SK-N-SH (cell line): ENCODE measurements at regions not wholly inside any gene's neighbourhood (a gene's known extent, or its start where the extent isn't known, plus 50 kb on each side); places are given as distances from the start of the nearest gene placed in this dataset.

Experiments used
- CTCF ChIA-PET: fragments of 300-600, 350-600 bp; formaldehyde crosslinking; extraction: SDS; loops from one replicate; lab custom pipeline; 2021; lab: Yijun Ruan, JAX
- POLR2A ChIA-PET: fragments of 350-600 bp; sonication (Branson Sonifier 250); formaldehyde crosslinking; extraction: SDS; loops from one replicate; lab custom pipeline; 2020; ENCODE audit warnings: antibody characterized with exemption, inconsistent platforms; lab: Yijun Ruan, JAX
- DNase-seq: peaks from one replicate; pipeline ENCODE4 v3.0.0; 2012
- H2AFZ ChIP-seq: fragments of 200-600 bp; sonication (generic); 2 replicates; pipeline ENCODE4 v1.8.1; 2016; ENCODE audit warnings: antibody characterized with exemption, mild to moderate bottlenecking, low read depth
- H3F3A ChIP-seq: fragments of 200-600 bp; sonication (generic); replicated peaks from 2 replicates; pipeline ENCODE3; 2016; ENCODE audit warnings: antibody characterized with exemption, mild to moderate bottlenecking; ENCODE audit not compliant: insufficient read depth
- H3K27ac ChIP-seq, 2 experiments: fragments of 200-500 bp in 1 of 2; fragments of 200-600 bp in 1 of 2; sonication (Bioruptor generic) in 1 of 2; sonication (generic), shearing (Covaris generic) in 1 of 2; 2 replicates each; pipeline versions ENCODE4 v1.5.1 to v1.6.1; 2014 to 2016; ENCODE audit warnings: low read depth in 2 of 2, inconsistent platforms in 1 of 2, low read length in 1 of 2, mild to moderate bottlenecking in 1 of 2, mixed read lengths in 1 of 2
- H3K27me3 ChIP-seq: fragments of 200-600 bp; sonication (generic), shearing (Covaris generic); 2 replicates; pipeline ENCODE4 v1.6.1; 2016; ENCODE audit warnings: mixed run types; ENCODE audit not compliant: insufficient read depth
- H3K36me3 ChIP-seq, 2 experiments: fragments of 200-500 bp in 1 of 2; fragments of 200-600 bp in 1 of 2; sonication (Bioruptor generic) in 1 of 2; sonication (generic) in 1 of 2; replicated peaks in 1 of 2; 2 replicates each; pipeline versions ENCODE3 to v1.5.1; 2014 to 2016; ENCODE audit warnings: low read length in 1 of 2, mild to moderate bottlenecking in 1 of 2; ENCODE audit not compliant: insufficient read depth in 2 of 2, control insufficient read depth in 1 of 2
- H3K4me1 ChIP-seq, 2 experiments: fragments of 200-500 bp in 1 of 2; fragments of 200-600 bp in 1 of 2; sonication (Bioruptor generic) in 1 of 2; sonication (generic), shearing (Covaris generic) in 1 of 2; 2 replicates each; pipeline versions ENCODE4 v1.5.1 to v1.6.1; 2014 to 2016; ENCODE audit warnings: low read depth in 1 of 2, low read length in 1 of 2, mixed run types in 1 of 2; ENCODE audit not compliant: insufficient read depth in 2 of 2, control insufficient read depth in 1 of 2
- H3K4me2 ChIP-seq: fragments of 200-600 bp; sonication (generic), shearing (Covaris generic); 2 replicates; pipeline ENCODE4 v1.6.1; 2017; ENCODE audit warnings: mixed run types
- H3K4me3 ChIP-seq, 2 experiments: fragments of 200-500 bp in 1 of 2; fragments of 200-600 bp in 1 of 2; sonication (Bioruptor generic) in 1 of 2; sonication (generic), shearing (Covaris generic) in 1 of 2; 2 replicates each; pipeline versions ENCODE4 v1.5.1 to v1.8.1; 2014 to 2016; ENCODE audit warnings: low read depth in 2 of 2, inconsistent platforms in 1 of 2, low read length in 1 of 2, mild to moderate bottlenecking in 1 of 2, mixed read lengths in 1 of 2, moderate library complexity in 1 of 2
- H3K79me2 ChIP-seq: fragments of 200-600 bp; sonication (generic); 2 replicates; pipeline ENCODE4 v1.8.1; 2017; ENCODE audit warnings: mild to moderate bottlenecking; ENCODE audit not compliant: insufficient read depth
- H3K9ac ChIP-seq: fragments of 200-600 bp; sonication (generic); 2 replicates; pipeline ENCODE4 v1.6.1; 2017; ENCODE audit warnings: mixed run types
- H3K9me2 ChIP-seq: fragments of 200-600 bp; sonication (generic); 2 replicates; pipeline ENCODE4 v1.6.1; 2017; ENCODE audit warnings: mixed run types
- H3K9me3 ChIP-seq: fragments of 200-600 bp; sonication (generic); 2 replicates; pipeline ENCODE4 v1.6.1; 2017; ENCODE audit warnings: mixed run types, mild to moderate bottlenecking, moderate library complexity
- H4K20me1 ChIP-seq: fragments of 200-600 bp; sonication (generic); 2 replicates; pipeline ENCODE4 v1.6.1; 2017; ENCODE audit warnings: mild to moderate bottlenecking, mixed run types; ENCODE audit not compliant: insufficient read depth
- CHD2 ChIP-seq: fragments of 150-350 bp; IDR thresholded peaks from 2 replicates; pipeline ENCODE4 v1.6.1; 2018; ENCODE audit warnings: low read length; ENCODE audit not compliant: partially characterized antibody
- EZH2phosphoT487 ChIP-seq: fragments of 200-600 bp; sonication (generic); IDR thresholded peaks from 2 replicates; pipeline ENCODE4 v1.6.1; 2017; ENCODE audit warnings: low read depth, mixed run types, mild to moderate bottlenecking, antibody characterized with exemption, moderate library complexity, borderline replicate concordance
- FOXJ3 ChIP-seq: sonication (generic); formaldehyde crosslinking; IDR thresholded peaks from 2 replicates; pipeline ENCODE4 v1.5.1; 2020; ENCODE audit warnings: mild to moderate bottlenecking, missing genetic modification reagents
- GATA2 ChIP-seq: sonication (generic); formaldehyde crosslinking; IDR thresholded peaks from 2 replicates; pipeline ENCODE4 v1.5.0; 2020; ENCODE audit warnings: mild to moderate bottlenecking, missing genetic modification reagents
- JUND ChIP-seq: IDR thresholded peaks from 2 replicates; pipeline ENCODE4 v1.4.0; 2012
- MEF2A ChIP-seq: IDR thresholded peaks from 2 replicates; pipeline ENCODE4 v1.4.0; 2012; ENCODE audit warnings: low read depth, borderline replicate concordance
- POLR2AphosphoS5 ChIP-seq: IDR thresholded peaks from 2 replicates; pipeline ENCODE4 v1.6.1; 2012; ENCODE audit warnings: low read depth, low read length
- RAD21 ChIP-seq: IDR thresholded peaks from 2 replicates; pipeline ENCODE4 v1.6.1; 2012; ENCODE audit warnings: mild to moderate bottlenecking, low read length
- RCOR1 ChIP-seq: fragments of 150-350 bp; IDR thresholded peaks from 2 replicates; pipeline ENCODE4 v1.6.1; 2017; ENCODE audit warnings: antibody characterized with exemption, low read length
- RFX5 ChIP-seq: IDR thresholded peaks from 2 replicates; pipeline ENCODE4 v1.6.1; 2012; ENCODE audit warnings: mild to moderate bottlenecking, improper control_type of control experiment, low read length
- SMC3 ChIP-seq: IDR thresholded peaks from 2 replicates; pipeline ENCODE4 v1.6.1; 2012; ENCODE audit warnings: low read depth, low read length, improper control_type of control experiment
- TAF1 ChIP-seq: IDR thresholded peaks from 2 replicates; pipeline ENCODE4 v1.6.1; 2012; ENCODE audit warnings: low read depth, mild to moderate bottlenecking, low read length, moderate library complexity, borderline replicate concordance
- TEAD4 ChIP-seq: IDR thresholded peaks from 2 replicates; pipeline ENCODE4 v1.4.0; 2012; ENCODE audit warnings: mild to moderate bottlenecking, borderline replicate concordance; ENCODE audit not compliant: insufficient read depth
- WGBS: methylation state at CpG from one replicate; pipeline ENCODE4 v1.1.6; 2017; ENCODE audit warnings: low lambda C conversion rate; 5-methylcytosine and 5-hydroxymethylcytosine counted together
- TF ChIP-seq, protein P1 (sequence below): fragments of 150-350 bp; IDR thresholded peaks from 2 replicates; pipeline ENCODE4 v1.6.1; 2017; ENCODE audit warnings: antibody characterized with exemption, low read length, low read depth, borderline replicate concordance
- TF ChIP-seq, protein P2 (sequence below): fragments of 150-350 bp; IDR thresholded peaks from 2 replicates; pipeline ENCODE4 v1.6.1; 2016; ENCODE audit warnings: mild to moderate bottlenecking, low read depth, low read length
- TF ChIP-seq, protein P3 (sequence below): IDR thresholded peaks from 2 replicates; pipeline ENCODE4 v1.6.1; 2012; ENCODE audit warnings: mild to moderate bottlenecking, low read depth, low read length, moderate library complexity
- TF ChIP-seq, protein P4 (sequence below): IDR thresholded peaks from 2 replicates; pipeline ENCODE4; 2012

DNA sequence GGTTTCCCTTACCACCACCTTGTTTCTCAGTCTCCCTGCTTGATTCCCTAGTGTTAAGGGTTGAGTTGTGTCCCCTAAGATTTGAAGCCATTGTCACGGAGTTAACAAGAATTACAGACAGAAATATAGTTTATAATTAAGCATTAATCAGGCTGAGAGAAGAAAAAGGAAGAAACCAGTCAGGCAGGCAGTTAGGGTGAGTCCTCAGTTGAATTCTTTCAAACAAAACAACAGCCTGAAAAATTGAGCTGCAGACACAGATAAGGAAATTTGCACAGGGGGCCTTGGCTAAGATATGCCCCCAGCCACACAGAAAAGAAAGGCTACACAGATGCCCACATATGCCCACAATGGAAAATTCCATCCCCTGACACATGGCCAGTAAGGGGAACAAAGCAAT, 111.7 kb upstream of the RAI14 start:
- whole genome bisulfite sequencing = 20% methylated on average over 1 of the region's 1 CpG
- POLR2A ChIA-PET = no interaction called here

More for the DNA sequence above, 111.7 kb upstream of the RAI14 start:
- Histone ChIP-seq H3K9me3 (peaks cover 5% of the 10 kb centered on the region; the same call in 1 of the 2 replicates), H3K4me2 (no peak overlapping the region), H3K36me3 (no peaks in the 10 kb centered on the region), H3K9me2 (no peaks in the 10 kb centered on the region), H3K4me3 (no peak overlapping the region), H3K4me1 (no peaks in the 10 kb centered on the region; a peak in 1 of 4 replicates), H2AFZ (no peak overlapping the region), H3K27ac (no peak overlapping the region), H3K9ac (no peak overlapping the region), H4K20me1 (no peaks in the 10 kb centered on the region), H3K79me2 (no peaks in the 10 kb centered on the region), H3F3A (no peaks in the 10 kb centered on the region), H3K27me3 (no peaks in the 10 kb centered on the region)
- no peak for DNase-seq
- CTCF ChIA-PET = no interaction called here
- TF ChIP-seq MEF2A = no peak
- no peak for TF ChIP-seq TEAD4
- TF ChIP-seq JUND = no peak
- no peak for TF ChIP-seq RFX5
- no peak for TF ChIP-seq CHD2
- no peak for TF ChIP-seq POLR2AphosphoS5
- TF ChIP-seq RAD21 = no peak
- TF ChIP-seq, protein P1, sequence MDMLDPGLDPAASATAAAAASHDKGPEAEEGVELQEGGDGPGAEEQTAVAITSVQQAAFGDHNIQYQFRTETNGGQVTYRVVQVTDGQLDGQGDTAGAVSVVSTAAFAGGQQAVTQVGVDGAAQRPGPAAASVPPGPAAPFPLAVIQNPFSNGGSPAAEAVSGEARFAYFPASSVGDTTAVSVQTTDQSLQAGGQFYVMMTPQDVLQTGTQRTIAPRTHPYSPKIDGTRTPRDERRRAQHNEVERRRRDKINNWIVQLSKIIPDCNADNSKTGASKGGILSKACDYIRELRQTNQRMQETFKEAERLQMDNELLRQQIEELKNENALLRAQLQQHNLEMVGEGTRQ = no peak
- TF ChIP-seq SMC3 = no peak
- no peak for TF ChIP-seq TAF1
- TF ChIP-seq, protein P2, sequence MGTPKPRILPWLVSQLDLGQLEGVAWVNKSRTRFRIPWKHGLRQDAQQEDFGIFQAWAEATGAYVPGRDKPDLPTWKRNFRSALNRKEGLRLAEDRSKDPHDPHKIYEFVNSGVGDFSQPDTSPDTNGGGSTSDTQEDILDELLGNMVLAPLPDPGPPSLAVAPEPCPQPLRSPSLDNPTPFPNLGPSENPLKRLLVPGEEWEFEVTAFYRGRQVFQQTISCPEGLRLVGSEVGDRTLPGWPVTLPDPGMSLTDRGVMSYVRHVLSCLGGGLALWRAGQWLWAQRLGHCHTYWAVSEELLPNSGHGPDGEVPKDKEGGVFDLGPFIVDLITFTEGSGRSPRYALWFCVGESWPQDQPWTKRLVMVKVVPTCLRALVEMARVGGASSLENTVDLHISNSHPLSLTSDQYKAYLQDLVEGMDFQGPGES = no peak
- TF ChIP-seq, protein P3, sequence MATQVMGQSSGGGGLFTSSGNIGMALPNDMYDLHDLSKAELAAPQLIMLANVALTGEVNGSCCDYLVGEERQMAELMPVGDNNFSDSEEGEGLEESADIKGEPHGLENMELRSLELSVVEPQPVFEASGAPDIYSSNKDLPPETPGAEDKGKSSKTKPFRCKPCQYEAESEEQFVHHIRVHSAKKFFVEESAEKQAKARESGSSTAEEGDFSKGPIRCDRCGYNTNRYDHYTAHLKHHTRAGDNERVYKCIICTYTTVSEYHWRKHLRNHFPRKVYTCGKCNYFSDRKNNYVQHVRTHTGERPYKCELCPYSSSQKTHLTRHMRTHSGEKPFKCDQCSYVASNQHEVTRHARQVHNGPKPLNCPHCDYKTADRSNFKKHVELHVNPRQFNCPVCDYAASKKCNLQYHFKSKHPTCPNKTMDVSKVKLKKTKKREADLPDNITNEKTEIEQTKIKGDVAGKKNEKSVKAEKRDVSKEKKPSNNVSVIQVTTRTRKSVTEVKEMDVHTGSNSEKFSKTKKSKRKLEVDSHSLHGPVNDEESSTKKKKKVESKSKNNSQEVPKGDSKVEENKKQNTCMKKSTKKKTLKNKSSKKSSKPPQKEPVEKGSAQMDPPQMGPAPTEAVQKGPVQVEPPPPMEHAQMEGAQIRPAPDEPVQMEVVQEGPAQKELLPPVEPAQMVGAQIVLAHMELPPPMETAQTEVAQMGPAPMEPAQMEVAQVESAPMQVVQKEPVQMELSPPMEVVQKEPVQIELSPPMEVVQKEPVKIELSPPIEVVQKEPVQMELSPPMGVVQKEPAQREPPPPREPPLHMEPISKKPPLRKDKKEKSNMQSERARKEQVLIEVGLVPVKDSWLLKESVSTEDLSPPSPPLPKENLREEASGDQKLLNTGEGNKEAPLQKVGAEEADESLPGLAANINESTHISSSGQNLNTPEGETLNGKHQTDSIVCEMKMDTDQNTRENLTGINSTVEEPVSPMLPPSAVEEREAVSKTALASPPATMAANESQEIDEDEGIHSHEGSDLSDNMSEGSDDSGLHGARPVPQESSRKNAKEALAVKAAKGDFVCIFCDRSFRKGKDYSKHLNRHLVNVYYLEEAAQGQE = no peak
- TF ChIP-seq, protein P4, sequence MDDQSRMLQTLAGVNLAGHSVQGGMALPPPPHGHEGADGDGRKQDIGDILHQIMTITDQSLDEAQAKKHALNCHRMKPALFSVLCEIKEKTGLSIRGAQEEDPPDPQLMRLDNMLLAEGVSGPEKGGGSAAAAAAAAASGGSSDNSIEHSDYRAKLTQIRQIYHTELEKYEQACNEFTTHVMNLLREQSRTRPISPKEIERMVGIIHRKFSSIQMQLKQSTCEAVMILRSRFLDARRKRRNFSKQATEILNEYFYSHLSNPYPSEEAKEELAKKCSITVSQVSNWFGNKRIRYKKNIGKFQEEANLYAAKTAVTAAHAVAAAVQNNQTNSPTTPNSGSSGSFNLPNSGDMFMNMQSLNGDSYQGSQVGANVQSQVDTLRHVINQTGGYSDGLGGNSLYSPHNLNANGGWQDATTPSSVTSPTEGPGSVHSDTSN = no peak
- no peak for TF ChIP-seq EZH2phosphoT487
- TF ChIP-seq FOXJ3 = no peak
- TF ChIP-seq RCOR1 = no peak
- no peak for TF ChIP-seq GATA2 (CRISPR knock-in tag)
